ENCODE measurements at regions not wholly inside any gene's neighbourhood (a gene's known extent, or its start where the extent isn't known, plus 50 kb on each side); places are given as distances from the start of the nearest gene placed in this dataset.

GRCh38 chr3:152621006-152621868, 213.7 kb upstream of the P2RY1 start:
- no peaks in the 10 kb centered on the region for H3K36me3 Mint-ChIP-seq
- no peak for DNase-seq
- no peaks in the 10 kb centered on the region for H3K9me3 Mint-ChIP-seq
- peaks cover 3% of the 10 kb centered on the region for H3K27me3 Mint-ChIP-seq
- H3K4me1 Mint-ChIP-seq = no peaks in the 10 kb centered on the region
- CTCF ChIA-PET = no interaction called here
- H3K27ac Mint-ChIP-seq = no peak overlapping the region
- H3K4me3 Mint-ChIP-seq = no peak overlapping the region

GRCh38 chr3:152621967-152622810, 212.7 kb upstream of the P2RY1 start:
- DNase-seq = no peak
- Mint-ChIP-seq H3K27me3 (peaks cover 3% of the 10 kb centered on the region), H3K27ac (no peak overlapping the region), H3K4me3 (no peak overlapping the region), H3K4me1 (no peaks in the 10 kb centered on the region), H3K9me3 (no peaks in the 10 kb centered on the region), H3K36me3 (no peaks in the 10 kb centered on the region)
- CTCF ChIA-PET = no interaction called here

DNA sequence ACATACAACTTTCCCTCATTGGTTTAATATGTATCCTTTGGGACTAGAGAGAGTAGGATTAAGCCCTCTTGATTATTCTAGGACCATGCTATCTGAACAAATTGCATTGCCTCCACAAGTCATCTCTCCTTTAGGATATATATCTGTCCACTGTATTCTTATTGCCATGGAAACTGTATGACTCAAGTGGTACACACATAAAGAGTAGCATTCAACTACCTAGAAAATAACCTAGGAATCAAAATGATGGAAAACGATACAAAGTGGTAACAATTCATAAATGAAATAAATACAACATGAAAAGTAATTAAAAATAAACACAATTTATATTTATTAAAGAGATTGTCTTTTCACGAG, 212.1 kb upstream of the P2RY1 start:
- Mint-ChIP-seq H3K27me3 (peaks cover 3% of the 10 kb centered on the region), H3K4me3 (no peak overlapping the region), H3K36me3 (no peaks in the 10 kb centered on the region), H3K4me1 (no peaks in the 10 kb centered on the region), H3K9me3 (no peaks in the 10 kb centered on the region), H3K27ac (no peak overlapping the region)
- no peak for DNase-seq
- CTCF ChIA-PET = no interaction called here

GRCh38 chr3:152623286-152623911, 211.5 kb upstream of the P2RY1 start:
- Mint-ChIP-seq H3K27ac (no peak overlapping the region), H3K4me1 (no peaks in the 10 kb centered on the region), H3K27me3 (peaks cover 3% of the 10 kb centered on the region), H3K9me3 (no peaks in the 10 kb centered on the region), H3K36me3 (no peaks in the 10 kb centered on the region), H3K4me3 (no peak overlapping the region)
- CTCF ChIA-PET = no interaction called here
- DNase-seq = no peak

GRCh38 chr3:152626226-152626625, 208.7 kb upstream of the P2RY1 start:
- CTCF ChIA-PET = no interaction called here
- Mint-ChIP-seq H3K27me3 (peaks cover 3% of the 10 kb centered on the region), H3K36me3 (no peaks in the 10 kb centered on the region), H3K4me1 (no peaks in the 10 kb centered on the region), H3K27ac (no peak overlapping the region), H3K9me3 (no peaks in the 10 kb centered on the region), H3K4me3 (no peak overlapping the region)
- DNase-seq = no peak

- Mint-ChIP-seq H3K4me1 (no peaks in the 10 kb centered on the region), H3K4me3 (no peak overlapping the region), H3K36me3 (no peaks in the 10 kb centered on the region), H3K27ac (no peak overlapping the region), H3K9me3 (no peaks in the 10 kb centered on the region), H3K27me3 (peaks cover 3% of the 10 kb centered on the region)
- DNase-seq = no peak
- CTCF ChIA-PET = no interaction called here
Measured at GRCh38 chr3:152628496-152628895, 206.4 kb upstream of the P2RY1 start.

DNA sequence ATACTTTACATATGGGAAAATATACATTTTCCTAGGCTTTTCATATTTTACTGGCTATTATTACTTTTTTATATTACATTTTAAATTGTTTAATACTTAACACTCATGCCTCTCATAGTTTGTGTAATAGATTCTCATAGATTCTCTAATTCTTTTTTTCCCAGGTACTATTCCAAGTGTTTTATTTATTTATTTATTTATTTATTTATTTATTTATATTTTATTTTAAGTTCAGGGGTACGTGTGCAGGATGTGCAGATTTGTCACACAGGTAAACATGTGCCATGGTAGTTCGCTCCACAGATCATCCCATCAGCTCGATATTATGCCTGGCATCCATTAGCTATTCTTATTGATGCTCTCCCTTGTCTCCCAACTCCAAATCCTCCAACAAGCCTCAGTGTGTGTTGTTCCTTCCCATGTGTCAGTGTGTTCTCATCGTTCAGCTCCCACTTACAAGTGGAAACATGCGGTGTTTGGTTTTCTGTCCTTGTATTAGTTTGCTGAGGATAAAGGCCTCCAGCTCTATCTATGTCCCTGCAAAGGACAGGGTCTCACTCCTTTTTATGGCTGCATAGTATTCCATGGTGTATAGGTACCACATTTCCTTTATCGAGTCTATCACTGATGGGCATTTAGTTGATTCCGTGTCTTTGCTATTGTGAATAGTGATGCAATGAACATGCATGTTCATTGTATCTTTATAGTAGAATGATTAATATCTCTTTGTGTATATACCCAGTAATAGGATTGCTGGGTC, 205.4 kb upstream of the P2RY1 start:
- no peak for DNase-seq
- no peaks in the 10 kb centered on the region for H3K9me3 Mint-ChIP-seq
- no peaks in the 10 kb centered on the region for H3K36me3 Mint-ChIP-seq
- peaks cover 3% of the 10 kb centered on the region for H3K27me3 Mint-ChIP-seq
- H3K27ac Mint-ChIP-seq = no peak overlapping the region
- no peaks in the 10 kb centered on the region for H3K4me1 Mint-ChIP-seq
- CTCF ChIA-PET = no interaction called here
- H3K4me3 Mint-ChIP-seq = no peak overlapping the region

DNA sequence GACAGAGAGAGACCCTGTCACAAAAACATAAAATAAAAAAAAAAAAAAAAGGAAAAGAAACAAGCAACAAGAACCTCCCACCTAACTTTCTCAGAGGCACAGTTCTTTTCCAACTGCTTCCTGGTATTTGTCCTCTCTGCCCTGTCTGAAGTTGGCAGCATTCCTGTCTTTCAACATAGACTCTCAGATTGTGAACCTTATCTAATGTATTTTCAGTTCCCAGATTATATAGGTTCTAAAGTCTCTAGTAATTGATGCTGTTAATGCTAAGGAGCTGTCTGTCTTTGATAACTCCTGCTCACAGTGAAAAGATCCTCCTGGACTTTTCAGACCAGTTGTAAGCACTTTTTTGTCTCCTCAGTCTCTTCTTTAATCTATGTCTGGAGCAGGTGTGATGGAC, 199.5 kb upstream of the P2RY1 start:
- H3K4me1 Mint-ChIP-seq = no peaks in the 10 kb centered on the region
- no peaks in the 10 kb centered on the region for H3K36me3 Mint-ChIP-seq
- peaks cover 4% of the 10 kb centered on the region for H3K27me3 Mint-ChIP-seq
- H3K9me3 Mint-ChIP-seq = no peaks in the 10 kb centered on the region
- DNase-seq = no peak
- H3K27ac Mint-ChIP-seq = no peak overlapping the region
- no peak overlapping the region for H3K4me3 Mint-ChIP-seq
- CTCF ChIA-PET = no interaction called here

- H3K27ac Mint-ChIP-seq = no peak overlapping the region
- H3K4me3 Mint-ChIP-seq = no peak overlapping the region
- no peaks in the 10 kb centered on the region for H3K9me3 Mint-ChIP-seq
- DNase-seq = no peak
- no peaks in the 10 kb centered on the region for H3K4me1 Mint-ChIP-seq
- H3K36me3 Mint-ChIP-seq = no peaks in the 10 kb centered on the region
- CTCF ChIA-PET = no interaction called here
- peaks cover 4% of the 10 kb centered on the region for H3K27me3 Mint-ChIP-seq
Measured at GRCh38 chr3:152636651-152637050, 198.3 kb upstream of the P2RY1 start.

DNA sequence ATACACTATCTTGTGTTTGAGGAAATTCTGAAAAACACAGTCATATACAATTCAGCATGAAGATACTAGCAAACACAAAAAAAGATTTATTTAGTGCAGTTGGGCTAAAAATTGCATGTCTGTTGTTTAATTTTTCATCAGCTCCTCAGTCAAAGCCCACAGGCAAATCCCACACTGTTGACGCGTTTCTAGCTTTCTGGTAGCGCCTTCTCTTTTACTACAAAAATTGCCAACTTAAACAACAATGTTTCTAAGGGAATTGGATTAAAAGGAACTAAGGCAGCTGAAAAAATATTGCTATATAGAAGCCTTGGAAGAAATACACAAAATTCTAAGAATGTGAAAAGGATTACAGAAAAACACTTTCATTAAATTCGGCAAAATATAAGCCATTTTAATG, 196.7 kb upstream of the P2RY1 start:
- DNase-seq = no peak
- Mint-ChIP-seq H3K9me3 (no peaks in the 10 kb centered on the region), H3K4me3 (no peak overlapping the region), H3K4me1 (no peaks in the 10 kb centered on the region), H3K36me3 (no peaks in the 10 kb centered on the region), H3K27ac (no peak overlapping the region), H3K27me3 (peaks cover 4% of the 10 kb centered on the region)
- CTCF ChIA-PET = no interaction called here

DNA sequence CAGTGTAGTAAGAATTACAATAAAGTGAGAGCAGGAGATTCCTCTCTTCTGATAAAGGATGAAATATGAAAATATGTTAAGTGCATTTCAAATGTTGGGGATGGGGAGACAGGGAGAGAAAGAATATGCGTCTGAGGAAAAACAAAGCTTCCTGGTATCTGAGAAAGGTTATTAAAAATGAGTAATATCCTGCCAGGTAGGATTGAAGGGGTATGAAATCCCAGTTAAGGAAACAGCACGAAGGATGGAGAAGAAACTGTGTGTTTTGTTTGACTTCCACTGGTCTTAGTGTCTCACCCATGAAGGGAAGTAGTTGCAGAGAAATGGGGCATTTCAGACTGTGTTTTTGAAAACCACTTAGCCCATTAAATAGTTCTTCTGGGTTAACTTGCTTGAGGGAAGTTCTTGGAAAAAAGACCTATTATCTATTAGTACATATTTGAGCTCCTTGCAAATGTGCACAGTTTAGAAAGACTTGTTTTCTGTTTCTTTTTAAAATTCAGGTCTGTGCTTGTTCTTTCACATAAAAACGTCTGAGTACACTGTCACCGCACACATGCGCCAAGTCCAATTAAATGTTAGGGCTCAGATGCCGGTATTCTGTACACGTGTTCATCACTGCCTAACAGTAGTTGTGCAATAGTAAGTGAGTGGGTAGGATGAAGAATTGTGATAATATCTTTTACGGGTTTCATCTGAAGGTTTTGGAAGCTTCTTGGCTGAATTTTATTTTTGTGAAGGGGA, 196.1 kb upstream of the P2RY1 start:
- peaks cover 4% of the 10 kb centered on the region for H3K27me3 Mint-ChIP-seq
- no peak for DNase-seq
- H3K4me1 Mint-ChIP-seq = no peaks in the 10 kb centered on the region
- H3K4me3 Mint-ChIP-seq = no peak overlapping the region
- no peak overlapping the region for H3K27ac Mint-ChIP-seq
- no peaks in the 10 kb centered on the region for H3K36me3 Mint-ChIP-seq
- CTCF ChIA-PET = no interaction called here
- H3K9me3 Mint-ChIP-seq = no peaks in the 10 kb centered on the region

- H3K9me3 Mint-ChIP-seq = peaks cover 3% of the 10 kb centered on the region
- CTCF ChIA-PET = interaction anchor here (0.9 kb wide), 1 partner anchor 24 kb away, joined by 3 read pairs; no protein-coding TSS in a partner anchor
- no peak overlapping the region for H3K4me3 Mint-ChIP-seq
- H3K27ac Mint-ChIP-seq = no peak overlapping the region
- H3K27me3 Mint-ChIP-seq = peaks cover 4% of the 10 kb centered on the region
- H3K4me1 Mint-ChIP-seq = no peaks in the 10 kb centered on the region
- no peaks in the 10 kb centered on the region for H3K36me3 Mint-ChIP-seq
- no peak for DNase-seq
Measured at GRCh38 chr3:152641198-152641597, 193.7 kb upstream of the P2RY1 start.

- DNase-seq = no peak
- peaks cover 3% of the 10 kb centered on the region for H3K9me3 Mint-ChIP-seq
- peaks cover 4% of the 10 kb centered on the region for H3K27me3 Mint-ChIP-seq
- no peaks in the 10 kb centered on the region for H3K4me1 Mint-ChIP-seq
- CTCF ChIA-PET = no interaction called here
- H3K4me3 Mint-ChIP-seq = no peak overlapping the region
- H3K27ac Mint-ChIP-seq = no peak overlapping the region
- no peaks in the 10 kb centered on the region for H3K36me3 Mint-ChIP-seq
Measured at GRCh38 chr3:152642658-152643057, 192.3 kb upstream of the P2RY1 start.

DNA sequence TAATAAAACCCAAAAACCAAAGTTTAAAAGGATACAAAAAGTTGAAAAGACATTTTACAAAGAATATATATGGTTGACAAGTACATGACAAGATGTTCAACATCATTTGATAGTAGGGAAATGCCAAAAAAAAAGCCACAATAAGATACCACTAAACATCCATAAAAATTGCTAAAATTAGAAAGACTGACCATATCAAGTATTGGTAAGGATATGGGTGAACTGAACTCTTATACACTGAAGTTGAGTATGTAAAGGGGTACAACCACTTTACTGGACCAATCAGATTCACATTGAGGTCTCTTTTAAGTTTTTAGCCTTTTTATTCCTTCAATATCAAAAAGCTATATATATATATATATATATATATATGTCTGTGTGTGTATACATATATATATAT, 190.5 kb upstream of the P2RY1 start:
- Mint-ChIP-seq H3K4me1 (no peaks in the 10 kb centered on the region), H3K9me3 (peaks cover 3% of the 10 kb centered on the region), H3K4me3 (no peak overlapping the region), H3K36me3 (no peaks in the 10 kb centered on the region), H3K27ac (no peak overlapping the region), H3K27me3 (no peaks in the 10 kb centered on the region)
- no peak for DNase-seq
- CTCF ChIA-PET = no interaction called here

All from activated naive CD4-positive, alpha-beta T cell treated with anti-CD3 and anti-CD28 coated beads, Interleukin-2, amount 10 ng/mL, durations not matched to agents 7 days and 5 days (primary cell).